HCT116 (cell line): ENCODE measurements at regions not wholly inside any gene's neighbourhood (a gene's known extent, or its start where the extent isn't known, plus 50 kb on each side); places are given as distances from the start of the nearest gene placed in this dataset.

Experiments used
- POLR2A ChIP-seq: IDR thresholded peaks from 2 replicates; pipeline ENCODE4 v1.7.0; 2011; ENCODE audit warnings: borderline replicate concordance; ENCODE audit not compliant: insufficient read depth, insufficient read length; ENCODE audit errors: extremely low read depth
- TF ChIP-seq, protein P1 (sequence below), 3 experiments: fragments of 200-600 bp in 1 of 3; sonication (generic) in 1 of 3; IDR thresholded peaks in 2 of 3; conservative IDR thresholded peaks in 1 of 3; 2 replicates each; pipeline ENCODE4 v1.5.1; 2012 to 2017; ENCODE audit warnings: low read depth in 2 of 3, low read length in 2 of 3, antibody characterized with exemption in 1 of 3, borderline replicate concordance in 1 of 3, control low read depth in 1 of 3, mild to moderate bottlenecking in 1 of 3, mixed read lengths in 1 of 3, mixed run types in 1 of 3, moderate library complexity in 1 of 3; ENCODE audit not compliant: insufficient read depth in 1 of 3

GRCh38 chr13:53408306-53408705 is 379.7 kb downstream of the OLFM4 start:
- TF ChIP-seq, protein P1, sequence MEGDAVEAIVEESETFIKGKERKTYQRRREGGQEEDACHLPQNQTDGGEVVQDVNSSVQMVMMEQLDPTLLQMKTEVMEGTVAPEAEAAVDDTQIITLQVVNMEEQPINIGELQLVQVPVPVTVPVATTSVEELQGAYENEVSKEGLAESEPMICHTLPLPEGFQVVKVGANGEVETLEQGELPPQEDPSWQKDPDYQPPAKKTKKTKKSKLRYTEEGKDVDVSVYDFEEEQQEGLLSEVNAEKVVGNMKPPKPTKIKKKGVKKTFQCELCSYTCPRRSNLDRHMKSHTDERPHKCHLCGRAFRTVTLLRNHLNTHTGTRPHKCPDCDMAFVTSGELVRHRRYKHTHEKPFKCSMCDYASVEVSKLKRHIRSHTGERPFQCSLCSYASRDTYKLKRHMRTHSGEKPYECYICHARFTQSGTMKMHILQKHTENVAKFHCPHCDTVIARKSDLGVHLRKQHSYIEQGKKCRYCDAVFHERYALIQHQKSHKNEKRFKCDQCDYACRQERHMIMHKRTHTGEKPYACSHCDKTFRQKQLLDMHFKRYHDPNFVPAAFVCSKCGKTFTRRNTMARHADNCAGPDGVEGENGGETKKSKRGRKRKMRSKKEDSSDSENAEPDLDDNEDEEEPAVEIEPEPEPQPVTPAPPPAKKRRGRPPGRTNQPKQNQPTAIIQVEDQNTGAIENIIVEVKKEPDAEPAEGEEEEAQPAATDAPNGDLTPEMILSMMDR (IDR thresholded peaks at IDR 0.05 in 2 of 3, conservative IDR thresholded peaks at IDR 0.05 in 1 of 3; ENCODE audit: borderline replicate concordance in 1 of 3, insufficient read depth in 1 of 3, low read depth in 2 of 3, low read length in 2 of 3), result no peak
- no peak for TF ChIP-seq POLR2A
